ENCODE measurements at regions not wholly inside any gene's neighbourhood (a gene's known extent, or its start where the extent isn't known, plus 50 kb on each side); places are given as distances from the start of the nearest gene placed in this dataset.

DNA sequence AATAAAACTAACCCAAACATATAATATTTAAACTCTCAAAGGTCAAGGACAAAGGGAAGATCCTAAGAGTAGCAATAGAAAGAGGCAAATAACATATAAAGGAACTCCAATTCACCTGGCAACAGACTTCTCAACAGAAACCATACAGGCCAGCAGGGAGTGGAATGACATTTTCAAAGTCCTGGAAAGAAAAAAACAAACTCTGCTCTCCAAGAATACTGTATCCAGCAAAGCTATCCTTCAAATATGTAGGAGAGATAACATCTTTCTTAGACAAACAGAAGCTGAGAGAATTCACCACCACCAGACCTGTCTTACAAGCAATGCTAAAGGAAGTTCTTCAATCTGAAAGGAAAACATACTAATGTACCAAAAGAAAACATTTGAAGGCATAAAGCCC is 51.5 kb upstream of the TMEM158 start:
- DNase-seq (ENCODE audit: low spot score), result no peak

GRCh38 chr3:45280232-45280631 is 54.1 kb upstream of the TMEM158 start:
- no peak for DNase-seq (ENCODE audit: low spot score)

GRCh38 chr3:45280971-45281370 is 54.9 kb upstream of the TMEM158 start:
- no peak for DNase-seq (ENCODE audit: low spot score)

GRCh38 chr3:45283471-45283870 is 57.4 kb upstream of the TMEM158 start:
- DNase-seq (ENCODE audit: low spot score), result no peak

GRCh38 chr3:45297331-45297730 is 71.2 kb upstream of the TMEM158 start:
- DNase-seq (ENCODE audit: low spot score), result no peak

- no peak for DNase-seq (ENCODE audit: low spot score)
Observed at GRCh38 chr3:45302470-45302869, 76.4 kb upstream of the TMEM158 start.

- DNase-seq (ENCODE audit: low spot score), result no peak
Observed at GRCh38 chr3:45306406-45307008, 80.4 kb upstream of the TMEM158 start.

DNA sequence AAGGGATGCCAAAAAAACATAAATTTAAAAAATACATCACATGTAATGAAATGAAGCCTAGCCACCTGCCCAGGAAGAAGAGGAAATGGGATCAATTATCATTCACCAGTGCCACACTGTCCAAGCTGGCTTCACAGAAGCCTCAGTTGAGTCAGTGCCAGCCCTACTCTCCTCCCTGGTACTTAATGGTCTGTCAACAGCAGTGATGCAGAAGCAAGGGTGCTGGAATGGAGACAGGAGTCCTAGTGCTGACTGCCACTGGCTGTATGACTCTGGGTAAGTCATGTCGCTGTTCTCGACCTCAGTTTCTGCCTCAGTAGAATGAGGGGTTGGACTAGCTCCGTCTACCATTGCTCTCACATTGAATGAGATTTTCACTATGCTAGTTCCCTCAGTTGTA is 78.5 kb upstream of the LARS2 start:
- no peak for DNase-seq (ENCODE audit: low spot score)

DNA sequence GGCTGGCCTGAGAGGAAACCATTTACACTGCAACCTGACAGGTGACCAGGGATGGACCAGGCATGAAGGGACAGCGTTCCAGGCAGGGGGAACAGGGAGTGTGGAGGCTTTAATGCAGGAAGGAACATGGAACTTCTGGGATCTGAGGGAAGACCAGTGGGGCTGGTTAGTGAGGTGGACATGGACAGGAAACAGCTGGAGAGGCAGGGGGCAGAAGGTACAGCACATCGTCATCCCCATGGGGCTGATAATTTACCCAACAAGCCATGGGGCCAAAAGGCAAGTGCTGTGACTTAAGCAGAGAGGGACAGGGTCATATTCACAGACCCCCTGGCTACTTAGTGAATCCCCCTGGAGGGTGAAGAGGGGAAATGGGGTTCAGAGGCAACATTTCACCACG is 77.0 kb upstream of the LARS2 start:
- DNase-seq (ENCODE audit: low spot score), result no peak

GRCh38 chr3:45311953-45312801 is 76.2 kb upstream of the LARS2 start:
- DNase-seq (ENCODE audit: low spot score), result no peak

- DNase-seq (ENCODE audit: low spot score), result no peak
Observed at GRCh38 chr3:45312836-45313493, 75.4 kb upstream of the LARS2 start.

DNA sequence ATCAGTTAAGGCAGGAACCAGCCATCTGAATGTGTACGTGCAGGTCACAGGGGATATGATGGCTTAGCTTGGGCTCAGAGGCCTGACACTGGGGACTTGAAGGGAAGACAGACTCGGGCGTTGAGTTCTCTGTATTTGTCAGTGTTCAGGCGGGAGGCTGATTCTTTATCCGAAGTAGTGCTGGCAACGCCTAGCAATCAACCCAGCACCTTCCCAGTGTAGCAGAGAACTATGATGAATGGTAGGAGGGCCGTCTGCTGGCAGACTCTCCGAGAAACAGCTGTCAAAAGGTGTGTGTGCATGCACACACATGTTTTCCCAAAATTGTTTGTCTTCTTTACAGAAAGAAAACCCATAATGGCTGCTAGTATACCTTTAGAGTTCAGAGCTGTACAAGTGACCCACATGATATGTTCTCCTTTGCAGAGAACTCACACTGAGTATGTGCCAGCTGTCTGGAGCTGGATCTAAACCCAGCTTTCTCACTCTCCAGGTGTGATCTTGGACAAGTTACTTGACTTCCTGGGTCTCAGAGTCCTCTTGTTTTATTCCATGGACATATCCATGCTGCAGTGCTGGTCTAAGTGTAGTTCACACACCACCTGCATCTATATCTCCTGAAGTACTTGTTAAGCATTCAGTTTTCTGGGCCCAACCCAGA is 74.5 kb upstream of the LARS2 start:
- DNase-seq (ENCODE audit: low spot score), result no peak

DNA sequence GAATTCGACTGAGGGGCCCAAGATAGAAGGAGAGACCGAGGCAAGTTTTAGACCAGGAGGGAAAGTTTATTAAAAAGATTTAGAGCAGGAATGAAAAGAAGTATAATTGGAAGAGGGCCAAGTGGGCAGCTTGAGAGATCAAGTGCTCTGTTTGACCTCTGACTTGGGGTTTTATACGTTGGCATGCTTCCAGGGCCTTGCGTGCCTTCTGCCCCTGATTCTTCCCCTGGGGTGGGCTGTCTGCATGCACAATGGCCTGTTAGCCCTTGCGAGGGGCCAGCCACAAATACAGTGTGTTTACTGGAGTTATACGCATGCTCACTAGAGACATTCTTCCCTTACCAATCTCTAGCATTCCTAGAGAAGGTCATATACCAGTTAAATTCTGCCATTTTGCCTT is 70.7 kb upstream of the LARS2 start:
- no peak for DNase-seq (ENCODE audit: low spot score)

DNA sequence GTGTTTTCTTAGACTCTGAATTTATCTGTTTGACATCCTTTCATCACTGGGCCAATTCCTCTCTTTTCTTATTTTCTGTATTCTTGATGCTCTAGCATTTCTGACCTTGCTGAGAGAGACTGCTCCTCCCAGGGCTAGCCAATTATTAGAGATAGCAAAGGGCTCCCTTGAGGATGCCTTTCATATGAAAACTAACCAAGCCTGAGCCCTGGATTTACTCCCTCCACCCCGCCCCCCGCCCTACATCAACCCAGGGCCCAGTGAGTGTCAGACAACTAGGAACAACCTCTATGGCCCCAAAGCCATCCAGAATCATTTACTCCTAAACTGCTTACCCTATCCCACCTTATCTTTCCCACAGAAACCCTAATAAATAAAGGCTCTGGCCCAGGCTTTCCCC is 69.7 kb upstream of the LARS2 start:
- DNase-seq (ENCODE audit: low spot score), result no peak

- DNase-seq (ENCODE audit: low spot score), result no peak
Observed at GRCh38 chr3:45319231-45319995, 69.0 kb upstream of the LARS2 start.

DNA sequence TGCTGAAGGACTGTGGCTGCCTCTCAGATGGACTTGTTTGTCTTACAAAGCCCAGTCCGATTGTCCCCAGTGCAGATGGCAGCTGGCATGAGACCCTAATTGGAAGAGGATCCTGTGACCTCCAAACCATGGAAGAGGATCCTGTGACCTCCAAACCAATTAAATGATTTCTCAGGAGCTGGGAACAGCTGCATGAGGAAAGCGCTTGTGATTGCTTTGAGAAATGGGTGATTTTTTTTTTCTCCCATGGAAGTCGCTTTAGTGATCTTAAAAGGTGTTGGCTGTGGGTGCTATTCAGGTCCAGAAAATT is 68.4 kb upstream of the LARS2 start:
- no peak for DNase-seq (ENCODE audit: low spot score)

GRCh38 chr3:45320986-45321385 is 67.4 kb upstream of the LARS2 start:
- DNase-seq (ENCODE audit: low spot score), result no peak

DNA sequence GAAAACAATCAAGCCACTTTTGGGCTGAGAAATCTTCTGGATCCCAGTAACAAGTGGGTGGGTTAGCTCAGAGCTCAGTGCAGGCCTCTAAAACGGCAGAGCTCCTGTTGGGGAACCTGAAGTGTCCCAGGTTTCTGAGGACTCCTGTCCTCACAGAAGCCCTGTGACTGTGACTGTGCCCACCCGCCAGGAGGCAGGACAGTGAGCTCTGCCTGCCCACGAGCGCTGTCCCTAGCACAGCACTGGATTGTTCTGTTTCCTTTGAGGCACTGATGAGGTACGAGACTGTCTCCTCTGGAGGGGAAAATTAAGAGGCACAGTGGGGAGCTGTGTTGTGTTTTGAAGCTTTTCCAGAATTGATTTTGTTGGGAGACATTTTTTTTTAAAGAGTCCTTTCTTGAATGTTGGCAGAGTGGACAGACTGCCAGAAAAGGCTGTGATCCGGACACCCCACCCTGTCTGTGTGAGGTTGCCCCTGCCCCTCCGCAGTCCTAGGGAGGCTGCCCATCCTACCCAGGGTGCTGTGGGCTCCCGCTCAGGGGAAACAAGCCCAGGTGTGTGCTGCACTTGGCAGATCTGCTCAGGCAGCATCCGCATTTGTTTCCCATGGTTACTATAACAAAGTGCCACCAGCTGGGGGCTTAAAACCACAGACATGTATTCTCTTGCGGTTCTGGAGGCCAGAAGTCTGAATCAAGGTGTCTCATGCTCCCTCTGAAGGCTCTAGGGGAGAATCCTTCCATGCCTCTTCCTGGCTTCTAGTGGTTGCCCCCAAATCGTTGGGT is 66.6 kb upstream of the LARS2 start:
- DNase-seq (ENCODE audit: low spot score), result no peak

DNA sequence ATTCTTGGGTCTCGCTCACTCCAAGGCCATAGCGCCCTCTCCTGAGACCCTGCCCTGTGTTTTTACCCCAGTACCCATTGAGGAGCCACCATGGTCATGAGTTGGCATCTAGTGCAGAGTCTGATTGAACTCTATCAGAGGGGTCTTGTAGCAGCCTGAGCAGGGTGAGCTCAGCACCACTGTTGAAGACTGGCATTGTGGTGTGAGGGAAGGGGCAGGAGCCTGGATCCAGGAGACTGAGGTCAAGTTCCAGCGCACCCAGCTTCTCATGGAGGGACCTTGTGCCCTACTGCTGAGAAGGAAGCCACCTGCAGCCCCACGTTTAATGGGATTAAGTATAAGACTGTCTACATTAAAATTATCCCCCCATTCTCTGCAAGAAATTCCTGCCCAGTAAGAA is 65.8 kb upstream of the LARS2 start:
- DNase-seq (ENCODE audit: low spot score), result no peak

DNA sequence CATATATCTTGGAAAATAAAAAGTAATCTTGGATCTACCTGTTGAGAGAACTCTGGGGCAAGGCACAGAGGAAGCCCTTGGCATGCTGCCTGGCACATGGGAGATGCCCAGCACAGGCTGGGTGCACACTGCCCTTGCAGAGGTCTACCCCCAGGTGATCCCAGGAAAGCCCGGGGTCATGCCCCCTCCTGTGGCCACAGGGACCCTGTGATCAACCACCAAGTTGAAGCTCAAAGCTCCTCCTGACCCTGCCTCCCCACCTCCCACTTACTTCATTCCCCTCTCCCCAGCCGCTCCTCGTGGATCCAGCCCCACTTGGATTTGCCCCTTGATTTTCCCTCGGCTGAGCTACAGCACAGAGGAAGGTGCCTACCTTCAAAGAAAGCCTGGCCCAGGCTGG is 62.7 kb upstream of the LARS2 start:
- no peak for DNase-seq (ENCODE audit: low spot score)

- DNase-seq (ENCODE audit: low spot score), result no peak
Observed at GRCh38 chr3:45329761-45330305, 58.5 kb upstream of the LARS2 start.
